Amygdala (tissue), 56 donors: ENCODE measurements at regions not wholly inside any gene's neighbourhood (a gene's known extent, or its start where the extent isn't known, plus 50 kb on each side); places are given as distances from the start of the nearest gene placed in this dataset.

ENCODE experiments used
- DNase-seq, 56 donors: peaks; one replicate each; lab custom pipeline; 2025; lab: John Stamatoyannopoulos, UW

- no peak for DNase-seq
Measured at GRCh38 chr2:8036366-8036765, 645.5 kb upstream of the ID2 start.

GRCh38 chr2:8039732-8040131, 642.1 kb upstream of the ID2 start:
- no peak for DNase-seq

GRCh38 chr2:8043295-8043694, 638.6 kb upstream of the ID2 start:
- no peak for DNase-seq

- no peak for DNase-seq
Measured at GRCh38 chr2:8044046-8044594, 637.7 kb upstream of the ID2 start.

GRCh38 chr2:8045081-8045614, 636.7 kb upstream of the ID2 start:
- DNase-seq: no peak

- DNase-seq: no peak
Measured at GRCh38 chr2:8046849-8047248, 635.0 kb upstream of the ID2 start.

GRCh38 chr2:8049176-8049575, 632.7 kb upstream of the ID2 start:
- no peak for DNase-seq

- DNase-seq: no peak
Measured at GRCh38 chr2:8049851-8050571, 631.8 kb upstream of the ID2 start.

- DNase-seq: no peak
Measured at GRCh38 chr2:8053216-8053615, 628.6 kb upstream of the ID2 start.

GRCh38 chr2:8054070-8054469, 627.8 kb upstream of the ID2 start:
- no peak for DNase-seq

GRCh38 chr2:8058652-8059051, 623.2 kb upstream of the ID2 start:
- DNase-seq: no peak

- DNase-seq: no peak
Measured at GRCh38 chr2:8059255-8059654, 622.6 kb upstream of the ID2 start.

- no peak for DNase-seq
Measured at GRCh38 chr2:8059794-8060193, 622.1 kb upstream of the ID2 start.

- DNase-seq: no peak
Measured at GRCh38 chr2:8061219-8061618, 620.6 kb upstream of the ID2 start.

- no peak for DNase-seq
Measured at GRCh38 chr2:8064603-8065002, 617.3 kb upstream of the ID2 start.

GRCh38 chr2:8065191-8065590, 616.7 kb upstream of the ID2 start:
- DNase-seq: no peak

- no peak for DNase-seq
Measured at GRCh38 chr2:8067784-8068336, 614.0 kb upstream of the ID2 start.

GRCh38 chr2:8072907-8073306, 608.9 kb upstream of the ID2 start:
- no peak for DNase-seq

- no peak for DNase-seq
Measured at GRCh38 chr2:8073916-8074315, 607.9 kb upstream of the ID2 start.

GRCh38 chr2:8076448-8077342, 605.2 kb upstream of the ID2 start:
- DNase-seq: no peak

GRCh38 chr2:8078705-8079104, 603.2 kb upstream of the ID2 start:
- DNase-seq: no peak
